ENCODE measurements at regions not wholly inside any gene's neighbourhood (a gene's known extent, or its start where the extent isn't known, plus 50 kb on each side); places are given as distances from the start of the nearest gene placed in this dataset.

- TF ChIP-seq CTCF (IDR thresholded peaks at IDR 0.05) (no peak), POLR2A (IDR thresholded peaks at IDR 0.05) (no peak)
- Histone ChIP-seq H3K9me3 (no peaks in the 10 kb centered on the region), H3K4me1 (no peaks in the 10 kb centered on the region), H3K27me3 (no peaks in the 10 kb centered on the region), H3K4me3 (no peak overlapping the region), H3K27ac (no peak overlapping the region), H3K36me3 (no peaks in the 10 kb centered on the region)
- WGBS, 4 donors: 62 to 77% (median 68%) methylated on average over 4 of the region's 4 CpGs
- DNase-seq: no peak
- intact Hi-C loops (cut with DNase I): no loop called here
- no peak for ATAC-seq
These were observed 374.0 kb upstream of the STEAP1 start for GRCh38 chr7:89780291-89780690.

- Histone ChIP-seq H3K4me3 (no peak overlapping the region), H3K27me3 (no peaks in the 10 kb centered on the region), H3K27ac (no peak overlapping the region), H3K4me1 (no peaks in the 10 kb centered on the region), H3K36me3 (no peaks in the 10 kb centered on the region), H3K9me3 (peaks cover 0 to 3% (median 0%) of the 10 kb centered on the region in 12 donors)
- ATAC-seq (no peak), DNase-seq (no peak)
- intact Hi-C loops (cut with DNase I): no loop called here
- WGBS, 4 donors: 73 to 77% (median 76%) methylated on average over 2 of the region's 2 CpGs
- no peak for TF ChIP-seq POLR2A (IDR thresholded peaks at IDR 0.05)
- TF ChIP-seq CTCF (IDR thresholded peaks at IDR 0.05): no peak
These were observed 357.8 kb upstream of the STEAP1 start for GRCh38 chr7:89796481-89796880.

DNA sequence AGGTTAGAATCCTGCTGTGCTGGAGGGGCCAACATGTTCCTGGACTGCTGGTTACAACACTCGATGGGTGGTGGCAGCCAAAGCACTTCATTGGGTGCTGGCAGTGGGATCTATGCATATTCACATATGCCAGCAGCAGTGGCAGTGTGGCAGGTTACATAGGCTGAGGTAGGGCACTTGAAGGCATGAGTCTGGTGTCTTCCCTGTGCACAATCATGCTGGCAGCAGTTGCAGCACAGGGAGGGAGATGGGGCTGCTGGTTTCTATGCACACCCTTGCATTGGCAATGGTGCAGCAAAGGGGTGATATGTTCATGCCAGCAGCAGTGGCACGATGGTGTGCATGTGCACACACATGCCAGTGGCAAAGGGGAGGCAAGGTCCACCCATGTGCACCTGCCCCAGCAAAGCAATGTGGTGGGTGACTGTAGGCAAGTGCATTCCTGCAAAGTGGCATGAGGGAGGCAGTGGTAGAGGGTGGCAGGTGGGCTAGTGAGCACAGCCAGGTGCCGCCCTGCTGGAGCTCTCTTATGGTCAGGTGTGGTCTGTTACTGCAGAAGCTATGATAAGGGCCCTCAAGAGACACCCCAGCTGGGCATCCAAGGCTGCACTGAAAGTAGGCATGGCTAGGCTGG lies 356.2 kb upstream of the STEAP1 start:
- 63 to 77% (median 72%) methylated on average over 3 of the region's 3 CpGs for WGBS, 4 donors
- H3K27me3 ChIP-seq: no peaks in the 10 kb centered on the region
- no peak overlapping the region for H3K27ac ChIP-seq
- ATAC-seq (no peak), DNase-seq (no peak)
- peaks cover 0 to 14% (median 0%) of the 10 kb centered on the region in 12 donors for H3K9me3 ChIP-seq
- H3K4me3 ChIP-seq: no peak overlapping the region
- TF ChIP-seq POLR2A (IDR thresholded peaks at IDR 0.05): no peak
- no peak for TF ChIP-seq CTCF (IDR thresholded peaks at IDR 0.05)
- H3K36me3 ChIP-seq: no peaks in the 10 kb centered on the region
- intact Hi-C loops (cut with DNase I): no loop called here
- no peaks in the 10 kb centered on the region for H3K4me1 ChIP-seq

GRCh38 chr7:89798599-89798996 lies 355.7 kb upstream of the STEAP1 start:
- Histone ChIP-seq H3K36me3 (no peaks in the 10 kb centered on the region), H3K27ac (no peak overlapping the region), H3K4me1 (no peaks in the 10 kb centered on the region), H3K9me3 (peaks cover 0 to 17% (median 0%) of the 10 kb centered on the region in 12 donors), H3K4me3 (no peak overlapping the region), H3K27me3 (no peaks in the 10 kb centered on the region)
- ATAC-seq: no peak
- peak in 1 of 5 donors; percentile 21 for DNase-seq
- 82 to 100% (median 93%) methylated on average over 2 of the region's 2 CpGs for WGBS, 4 donors
- TF ChIP-seq CTCF (IDR thresholded peaks at IDR 0.05) (no peak), POLR2A (IDR thresholded peaks at IDR 0.05) (no peak)
- intact Hi-C loops (cut with DNase I): no loop called here

All from heart left ventricle (tissue), 16 donors.